HG02870 (cell line): ENCODE measurements at regions not wholly inside any gene's neighbourhood (a gene's known extent, or its start where the extent isn't known, plus 50 kb on each side); places are given as distances from the start of the nearest gene placed in this dataset.
A peak's percentile ranks its signal among the peaks of the same experiment; 100 is the strongest.

Source experiments
- ATAC-seq: cut with Tn5 transposase; IDR thresholded peaks from one replicate; pipeline ENCODE4 v1.9.1; 2021; ENCODE audit warnings: mild to moderate bottlenecking, moderate library complexity; ENCODE audit not compliant: unreplicated experiment

DNA sequence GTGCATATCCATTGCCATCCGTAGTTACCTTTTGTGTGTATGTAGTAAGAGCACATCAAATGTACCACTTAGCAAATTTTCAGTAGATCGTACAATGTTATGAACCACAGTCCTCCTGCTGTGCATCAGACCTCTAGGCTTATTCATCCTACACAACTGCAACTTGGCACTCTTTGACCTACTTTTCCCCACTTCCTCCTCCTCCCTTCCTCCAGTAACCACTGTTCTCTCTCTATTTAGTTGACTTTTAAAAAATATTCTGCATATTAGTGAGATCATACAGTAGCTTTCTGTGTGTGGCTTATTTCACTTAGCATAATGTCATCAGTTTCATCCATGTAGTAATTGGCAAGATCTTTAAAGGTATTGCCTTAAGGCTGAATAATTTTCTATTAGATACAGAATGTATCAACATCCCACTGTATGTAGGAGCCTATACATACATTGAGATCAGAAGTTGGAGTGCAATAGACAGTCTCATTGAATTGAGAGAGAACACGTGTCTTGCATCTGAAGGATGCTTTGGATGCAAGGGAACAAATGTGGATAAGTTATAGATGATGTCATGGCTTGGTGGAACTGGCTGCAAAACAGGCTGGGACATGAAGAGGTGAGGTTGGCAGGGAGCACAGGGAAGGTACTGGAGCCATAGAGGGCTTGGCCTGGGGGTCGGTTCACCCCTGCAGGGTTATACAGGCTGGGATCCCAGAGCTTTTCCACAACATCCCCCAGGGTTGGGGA is 83.0 kb upstream of the FAM180A start:
- ATAC-seq, result no peak

DNA sequence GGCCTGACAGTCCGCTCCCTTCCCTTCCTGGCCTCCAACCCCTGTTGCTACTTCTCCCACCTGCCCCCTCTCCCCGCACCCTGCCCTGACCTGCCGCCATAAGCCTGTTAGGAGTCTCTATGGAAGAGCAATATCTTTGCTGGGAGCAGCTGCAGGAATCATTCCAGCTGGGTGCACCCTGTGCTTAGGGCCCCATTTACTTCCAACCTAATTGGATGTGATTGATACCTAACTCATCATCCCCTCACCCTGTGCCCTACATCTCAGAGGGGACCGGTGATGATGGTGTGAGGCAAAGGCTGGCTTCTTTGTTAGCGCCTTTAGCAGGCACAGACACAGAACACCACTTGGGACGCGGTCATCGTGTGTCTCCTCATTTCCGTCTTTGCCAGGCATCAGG is 80.0 kb upstream of the FAM180A start:
- ATAC-seq, result no peak

DNA sequence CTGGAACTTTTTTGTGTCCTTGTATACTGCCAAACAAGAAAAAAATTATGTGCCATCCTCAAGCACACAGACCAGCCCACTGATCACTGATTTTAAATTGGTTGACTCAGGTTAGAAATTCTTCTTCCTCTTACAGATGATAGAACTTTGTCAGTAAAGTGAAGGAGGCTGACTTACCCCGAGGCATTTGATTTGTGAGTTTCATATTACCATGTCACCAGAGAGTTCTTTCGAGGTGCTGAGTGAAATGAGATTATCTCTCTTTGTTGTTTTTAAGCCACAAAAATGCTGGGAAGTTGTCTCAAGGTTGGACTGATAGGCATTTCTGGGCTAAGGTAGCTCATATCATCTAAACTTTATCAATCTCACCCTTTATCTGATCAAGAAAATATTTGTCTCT is 78.8 kb upstream of the FAM180A start:
- ATAC-seq, result no peak

DNA sequence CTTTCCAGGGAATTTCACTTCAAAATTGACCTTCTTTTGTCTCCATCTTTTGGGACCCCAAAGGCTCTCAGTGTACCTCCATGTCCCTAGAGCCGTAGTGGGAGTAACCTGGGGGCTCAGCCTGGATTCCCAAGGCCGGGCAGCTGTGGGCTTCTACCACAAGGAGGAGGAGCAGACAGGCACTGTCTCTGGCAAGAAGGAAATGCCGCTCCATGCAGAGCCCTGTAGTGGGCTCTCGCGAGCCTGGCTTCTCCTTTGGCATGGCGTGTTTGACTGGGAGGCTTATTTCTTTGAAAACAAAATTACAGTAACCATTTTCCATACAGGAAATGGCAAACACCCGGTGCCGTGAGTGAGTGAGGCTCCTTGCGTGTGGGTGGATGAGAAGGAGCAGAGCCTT is 76.8 kb upstream of the FAM180A start:
- ATAC-seq, result no peak

DNA sequence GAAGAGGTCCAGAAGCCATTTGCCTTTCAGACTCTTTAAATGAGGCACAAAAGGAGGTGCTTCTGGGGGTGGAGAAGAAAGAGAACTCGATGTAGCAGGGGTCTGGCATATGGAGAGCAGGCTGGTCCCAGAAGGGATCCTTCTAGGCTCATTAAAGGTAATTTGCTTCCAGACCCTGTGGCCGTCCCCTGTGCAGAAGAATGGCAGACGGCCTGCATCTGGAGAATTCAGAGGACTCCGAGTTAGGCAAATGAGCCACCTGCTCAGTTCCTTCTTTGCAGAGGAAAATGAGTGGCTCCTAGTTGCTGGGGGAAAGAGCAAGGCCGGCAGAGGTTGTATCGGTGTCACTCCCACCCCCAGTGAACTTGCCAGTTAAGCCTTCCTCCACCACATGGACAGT is 73.8 kb upstream of the FAM180A start:
- ATAC-seq, result no peak

DNA sequence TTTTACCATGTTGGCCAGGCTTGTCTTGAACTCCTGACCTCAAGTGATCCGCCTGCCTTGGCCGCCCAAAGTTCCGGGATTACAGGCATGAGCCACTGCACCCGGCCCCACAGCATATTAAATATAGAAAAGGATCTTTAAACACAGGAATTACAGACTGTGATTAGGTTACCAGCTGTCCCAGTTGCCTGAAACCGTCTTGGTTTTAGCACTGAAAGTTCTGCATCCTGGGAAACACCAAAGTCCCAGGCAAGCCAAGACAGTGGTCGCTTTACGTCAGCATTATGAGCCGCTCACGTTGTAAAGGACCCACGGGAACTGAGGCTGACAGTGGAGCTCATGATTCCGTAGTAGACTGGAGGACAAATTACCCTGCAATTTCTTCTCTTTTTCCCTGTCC is 69.0 kb upstream of the FAM180A start:
- ATAC-seq, result no peak

DNA sequence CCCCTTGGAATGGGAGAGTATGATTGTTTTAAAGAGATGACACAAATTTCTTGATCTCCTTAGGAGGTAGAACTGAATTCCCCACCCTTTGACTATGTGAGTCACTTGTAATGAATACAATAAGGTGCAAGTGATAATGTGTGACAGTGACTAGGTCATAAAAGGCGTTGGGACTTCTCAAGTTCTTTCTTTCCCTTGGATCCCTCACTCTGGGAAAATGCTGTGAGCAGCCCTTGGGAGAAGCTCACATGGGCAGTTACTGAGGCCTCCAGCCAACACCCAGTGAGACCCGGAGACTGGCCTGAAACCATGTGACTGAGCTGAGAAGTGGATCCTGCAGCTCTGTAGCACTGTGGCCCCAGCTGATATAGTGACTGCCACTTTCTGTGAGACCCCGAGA is 66.4 kb upstream of the FAM180A start:
- ATAC-seq, result no peak

DNA sequence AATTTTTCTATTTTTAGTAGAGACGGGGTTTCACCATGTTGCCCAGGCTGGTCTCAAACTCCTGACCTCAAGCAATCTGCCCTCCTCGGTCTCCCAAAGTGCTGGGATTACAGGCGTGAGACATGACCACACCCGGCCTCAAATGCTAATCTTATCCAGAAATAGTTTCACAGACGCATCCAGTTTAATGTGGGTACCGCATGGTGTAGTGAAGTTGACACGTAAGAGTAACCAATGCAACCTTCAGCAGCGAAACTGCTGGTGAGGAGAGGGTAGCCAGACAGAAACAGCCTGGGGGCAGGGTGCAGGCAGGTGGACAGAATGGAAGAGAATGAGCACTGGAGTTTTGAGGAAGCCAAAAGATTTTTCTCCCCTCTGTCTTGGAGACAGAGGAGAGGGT is 63.5 kb upstream of the FAM180A start:
- no peak for ATAC-seq

DNA sequence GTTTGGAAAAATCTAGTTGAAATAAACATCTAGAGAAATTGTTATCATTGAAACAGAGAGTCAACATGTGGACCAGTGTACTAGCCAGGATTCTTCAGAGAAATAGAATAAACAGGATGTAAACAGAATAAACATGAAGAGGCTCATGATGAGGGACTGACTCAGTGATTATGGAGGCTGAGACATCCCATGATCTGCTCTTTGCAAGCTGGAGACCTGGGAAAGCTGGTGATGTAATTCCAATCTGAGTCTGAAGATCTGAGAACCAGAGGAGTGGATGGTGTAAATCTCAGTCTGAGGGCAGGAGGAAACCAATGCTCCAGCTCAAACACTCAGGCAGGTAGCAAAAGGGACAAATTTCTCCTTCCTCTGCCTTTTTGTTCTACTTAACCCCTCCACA is 62.9 kb upstream of the FAM180A start:
- no peak for ATAC-seq

DNA sequence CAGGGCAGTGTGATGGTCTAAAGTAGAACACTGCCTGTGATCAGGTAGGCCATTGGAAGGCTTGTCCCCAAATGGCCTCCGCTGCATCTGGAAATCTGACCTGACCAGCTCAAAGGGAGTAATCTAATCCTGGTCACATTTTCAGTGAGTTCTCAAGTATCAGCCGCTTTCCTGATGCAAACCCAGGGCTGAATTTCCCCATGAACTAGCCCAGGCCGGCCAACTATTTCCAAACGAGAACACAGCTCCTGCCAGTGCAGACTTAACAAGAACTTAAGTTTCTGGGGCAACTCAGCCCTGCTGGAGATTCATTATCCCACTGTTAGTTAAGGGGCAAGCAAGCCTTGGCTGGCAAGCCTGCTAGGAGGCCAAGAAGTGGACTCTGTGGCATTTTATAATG is 59.6 kb upstream of the FAM180A start:
- no peak for ATAC-seq

DNA sequence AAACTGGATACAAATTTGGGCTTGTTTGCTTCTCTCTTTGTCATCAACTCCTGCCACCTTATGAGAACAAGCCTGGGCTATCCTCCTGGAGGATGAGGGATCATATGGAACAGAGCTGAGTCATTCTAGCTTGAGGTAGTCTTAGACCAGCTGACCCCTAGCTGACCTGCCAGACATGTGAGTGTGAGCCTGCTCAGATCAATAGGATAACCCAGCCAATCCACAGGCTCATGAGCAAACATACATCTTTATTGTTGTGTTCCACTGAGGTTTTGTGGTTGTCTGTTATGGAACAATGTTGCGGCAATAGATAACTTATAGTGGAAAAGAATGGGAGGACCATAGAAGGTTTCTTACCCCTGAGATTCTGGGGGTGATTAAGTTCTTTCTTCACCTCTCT is 54.5 kb upstream of the FAM180A start:
- ATAC-seq, result no peak

DNA sequence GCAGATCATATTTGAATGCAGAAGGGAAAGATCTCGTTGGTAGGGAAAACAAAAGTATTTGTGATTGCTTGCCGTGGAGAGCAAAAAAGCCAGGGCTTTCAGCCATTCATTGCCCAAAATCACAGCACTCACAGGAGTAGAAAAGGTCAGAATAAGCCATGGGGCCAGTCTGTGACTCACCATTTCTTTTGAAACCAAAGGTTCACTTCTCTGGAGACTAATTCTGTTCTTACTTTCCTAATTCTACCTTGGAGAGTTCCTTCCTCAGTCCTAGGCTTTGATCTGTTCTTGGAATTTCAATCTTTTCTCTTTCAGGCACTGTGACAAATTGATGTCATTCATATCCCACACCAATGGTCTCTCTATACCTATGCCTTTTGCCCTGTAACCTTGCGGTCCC is 54.1 kb upstream of the FAM180A start:
- ATAC-seq, result no peak

DNA sequence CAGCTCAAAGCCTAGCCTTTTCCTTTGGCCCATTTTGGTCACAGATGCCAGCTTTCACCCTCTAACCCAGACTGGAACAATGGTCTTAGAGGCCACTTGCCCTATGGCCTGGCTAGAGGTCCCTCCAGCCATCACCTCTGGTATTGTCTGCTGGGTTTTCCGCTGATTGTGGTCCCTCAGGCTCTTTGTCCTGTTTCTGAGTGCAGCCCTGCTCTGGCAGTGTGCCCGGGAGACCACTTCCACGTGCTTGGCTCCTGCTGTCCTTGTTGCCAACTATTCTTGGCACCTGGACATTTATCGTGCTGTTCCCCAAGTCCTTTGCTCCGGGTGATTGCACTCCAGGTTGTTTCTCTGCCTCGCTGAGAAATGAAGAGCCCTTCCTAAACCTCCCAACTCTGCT is 53.3 kb upstream of the FAM180A start:
- ATAC-seq, result no peak

DNA sequence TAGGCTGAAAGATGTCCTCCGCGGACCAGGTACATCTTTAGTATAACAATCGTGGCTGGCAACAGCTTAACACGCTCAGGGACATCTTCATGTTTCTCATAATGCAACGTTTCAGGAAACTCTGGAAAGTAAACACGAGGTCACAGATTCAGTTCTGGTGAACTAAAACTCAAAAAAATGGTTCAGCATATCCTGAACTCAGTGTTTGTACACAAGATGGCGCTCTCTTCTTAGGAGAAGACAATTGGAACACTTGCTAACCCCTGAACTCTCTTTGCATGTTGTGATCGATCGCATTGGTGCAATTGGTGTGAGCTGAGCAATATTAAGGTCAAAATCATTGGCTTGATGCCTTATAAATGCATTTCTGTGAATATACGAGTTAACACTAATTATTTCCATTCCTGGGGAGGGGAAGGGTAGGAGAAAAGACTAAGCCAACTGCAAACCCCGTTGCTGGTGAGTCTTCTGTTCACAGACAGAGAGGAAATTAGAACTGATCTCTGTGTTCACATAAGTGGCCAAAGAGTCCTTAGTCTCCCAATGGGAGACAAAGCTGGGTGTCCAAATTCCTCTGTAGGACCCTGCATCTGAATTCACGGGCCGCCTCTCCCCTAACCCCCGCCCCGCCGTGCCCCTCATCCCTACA is 52.6 kb upstream of the FAM180A start:
- ATAC-seq, result peak; percentile 60

DNA sequence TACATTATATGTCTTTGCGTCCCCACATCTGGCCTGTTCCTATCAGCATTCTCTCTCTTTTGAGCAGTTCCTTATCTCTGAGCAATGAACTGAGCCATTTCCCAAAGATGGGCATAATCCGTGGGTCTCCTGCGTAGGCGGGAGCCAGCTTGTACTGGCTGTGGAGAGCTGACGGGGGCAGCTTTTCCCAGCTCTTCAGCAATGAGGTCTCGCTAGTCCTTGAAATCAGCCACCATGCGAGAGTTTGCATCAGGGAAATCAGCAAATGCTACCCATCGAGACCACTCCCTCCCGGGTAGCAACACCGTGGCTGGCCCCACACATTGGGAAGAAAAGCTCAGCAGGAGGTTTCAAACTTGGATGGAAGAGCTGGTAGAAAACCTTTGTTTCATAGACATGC is 51.9 kb upstream of the FAM180A start:
- no peak for ATAC-seq

DNA sequence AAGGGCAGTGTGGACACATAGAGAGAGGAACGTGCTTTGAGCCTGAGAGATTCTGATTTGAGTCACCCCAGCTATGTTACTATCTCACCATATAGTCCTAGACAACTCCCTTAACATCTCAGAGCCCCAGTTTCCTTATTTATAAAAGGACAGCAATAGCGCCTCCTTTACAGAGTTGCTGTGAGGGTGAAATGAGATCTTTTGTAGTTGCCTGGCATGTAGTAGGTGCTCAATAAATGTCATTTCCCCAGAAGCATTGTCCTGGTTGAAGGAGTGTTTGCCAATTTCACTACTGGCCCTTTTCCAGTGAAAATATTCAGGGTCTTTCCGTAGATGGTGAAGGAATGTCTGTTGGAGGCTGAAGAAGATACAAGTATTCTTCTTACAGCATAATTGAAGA is 51.3 kb upstream of the FAM180A start:
- ATAC-seq, result no peak
